ENCODE measurements at regions not wholly inside any gene's neighbourhood (a gene's known extent, or its start where the extent isn't known, plus 50 kb on each side); places are given as distances from the start of the nearest gene placed in this dataset.

GRCh38 chr21:38910390-38911067 is 104.8 kb downstream of the ETS2 start:
- TF ChIP-seq EZH2phosphoT487 (IDR thresholded peaks at IDR 0.05; ENCODE audit: borderline replicate concordance, low read length) = no peak
- TF ChIP-seq, protein P1, sequence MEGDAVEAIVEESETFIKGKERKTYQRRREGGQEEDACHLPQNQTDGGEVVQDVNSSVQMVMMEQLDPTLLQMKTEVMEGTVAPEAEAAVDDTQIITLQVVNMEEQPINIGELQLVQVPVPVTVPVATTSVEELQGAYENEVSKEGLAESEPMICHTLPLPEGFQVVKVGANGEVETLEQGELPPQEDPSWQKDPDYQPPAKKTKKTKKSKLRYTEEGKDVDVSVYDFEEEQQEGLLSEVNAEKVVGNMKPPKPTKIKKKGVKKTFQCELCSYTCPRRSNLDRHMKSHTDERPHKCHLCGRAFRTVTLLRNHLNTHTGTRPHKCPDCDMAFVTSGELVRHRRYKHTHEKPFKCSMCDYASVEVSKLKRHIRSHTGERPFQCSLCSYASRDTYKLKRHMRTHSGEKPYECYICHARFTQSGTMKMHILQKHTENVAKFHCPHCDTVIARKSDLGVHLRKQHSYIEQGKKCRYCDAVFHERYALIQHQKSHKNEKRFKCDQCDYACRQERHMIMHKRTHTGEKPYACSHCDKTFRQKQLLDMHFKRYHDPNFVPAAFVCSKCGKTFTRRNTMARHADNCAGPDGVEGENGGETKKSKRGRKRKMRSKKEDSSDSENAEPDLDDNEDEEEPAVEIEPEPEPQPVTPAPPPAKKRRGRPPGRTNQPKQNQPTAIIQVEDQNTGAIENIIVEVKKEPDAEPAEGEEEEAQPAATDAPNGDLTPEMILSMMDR (IDR thresholded peaks at IDR 0.05; ENCODE audit: low read depth, low read length, poor library complexity, severe bottlenecking) = no peak

GRCh38 chr21:38909929-38910328 is 104.2 kb downstream of the ETS2 start:
- Histone ChIP-seq H3K4me2 (ENCODE audit: low read length) (no peak overlapping the region), H3K36me3 (ENCODE audit: control insufficient read depth, low read length) (no peaks in the 10 kb centered on the region), H3K27me3 (ENCODE audit: control insufficient read depth, low read length) (no peaks in the 10 kb centered on the region), H4K20me1 (ENCODE audit: control insufficient read depth, insufficient read depth, low read depth, low read length) (no peaks in the 10 kb centered on the region), H3K4me3 (ENCODE audit: low read length) (no peak overlapping the region), H3K79me2 (ENCODE audit: control insufficient read depth, low read length) (no peaks in the 10 kb centered on the region), H3K9me3 (ENCODE audit: control insufficient read depth, insufficient read depth, low read length) (no peaks in the 10 kb centered on the region), H3K4me1 (ENCODE audit: control insufficient read depth, low read length) (no peaks in the 10 kb centered on the region), H3K9me2 (replicated peaks; ENCODE audit: control insufficient read depth, low read length) (no peaks in the 10 kb centered on the region), H3K27ac (ENCODE audit: low read depth, low read length) (no peak overlapping the region), H3F3A (ENCODE audit: control insufficient read depth, insufficient read depth) (no peaks in the 10 kb centered on the region; the same call in 1 of the 2 replicates)
- no peak for TF ChIP-seq EZH2phosphoT487 (IDR thresholded peaks at IDR 0.05; ENCODE audit: borderline replicate concordance, low read length)

More at GRCh38 chr21:38910390-38911067, 104.8 kb downstream of the ETS2 start:
- no peaks in the 10 kb centered on the region for H4K20me1 ChIP-seq (ENCODE audit: control insufficient read depth, insufficient read depth, low read depth, low read length)
- H3K4me2 ChIP-seq (ENCODE audit: low read length) = no peak overlapping the region
- H3K4me1 ChIP-seq (ENCODE audit: control insufficient read depth, low read length) = no peaks in the 10 kb centered on the region
- H3K27me3 ChIP-seq (ENCODE audit: control insufficient read depth, low read length) = no peaks in the 10 kb centered on the region
- H3K36me3 ChIP-seq (ENCODE audit: control insufficient read depth, low read length) = no peaks in the 10 kb centered on the region
- H3K9me2 ChIP-seq (replicated peaks; ENCODE audit: control insufficient read depth, low read length) = no peaks in the 10 kb centered on the region
- H3K4me3 ChIP-seq (ENCODE audit: low read length) = no peak overlapping the region
- H3K27ac ChIP-seq (ENCODE audit: low read depth, low read length) = no peak overlapping the region
- H3K9me3 ChIP-seq (ENCODE audit: control insufficient read depth, insufficient read depth, low read length) = no peaks in the 10 kb centered on the region
- H3F3A ChIP-seq (ENCODE audit: control insufficient read depth, insufficient read depth) = no peaks in the 10 kb centered on the region; the same call in 1 of the 2 replicates
- no peaks in the 10 kb centered on the region for H3K79me2 ChIP-seq (ENCODE audit: control insufficient read depth, low read length)

GRCh38 chr21:38909109-38909508 is 103.4 kb downstream of the ETS2 start:
- Histone ChIP-seq H3K4me2 (ENCODE audit: low read length) (no peak overlapping the region), H3K9me2 (replicated peaks; ENCODE audit: control insufficient read depth, low read length) (no peaks in the 10 kb centered on the region), H3K4me1 (ENCODE audit: control insufficient read depth, low read length) (0 out of 2 replicates have a peak, but pooled peaks cover 3% of the 10 kb centered on the region), H3K79me2 (ENCODE audit: control insufficient read depth, low read length) (no peaks in the 10 kb centered on the region), H3K27me3 (ENCODE audit: control insufficient read depth, low read length) (no peaks in the 10 kb centered on the region), H3K36me3 (ENCODE audit: control insufficient read depth, low read length) (no peaks in the 10 kb centered on the region), H4K20me1 (ENCODE audit: control insufficient read depth, insufficient read depth, low read depth, low read length) (no peaks in the 10 kb centered on the region), H3K9me3 (ENCODE audit: control insufficient read depth, insufficient read depth, low read length) (no peaks in the 10 kb centered on the region), H3K4me3 (ENCODE audit: low read length) (no peak overlapping the region), H3K27ac (ENCODE audit: low read depth, low read length) (no peak overlapping the region), H3F3A (ENCODE audit: control insufficient read depth, insufficient read depth) (no peaks in the 10 kb centered on the region; the same call in 1 of the 2 replicates)
- TF ChIP-seq EZH2phosphoT487 (IDR thresholded peaks at IDR 0.05; ENCODE audit: borderline replicate concordance, low read length) = no peak
- TF ChIP-seq, protein P1 (IDR thresholded peaks at IDR 0.05; ENCODE audit: low read depth, low read length, poor library complexity, severe bottlenecking) = no peak

DNA sequence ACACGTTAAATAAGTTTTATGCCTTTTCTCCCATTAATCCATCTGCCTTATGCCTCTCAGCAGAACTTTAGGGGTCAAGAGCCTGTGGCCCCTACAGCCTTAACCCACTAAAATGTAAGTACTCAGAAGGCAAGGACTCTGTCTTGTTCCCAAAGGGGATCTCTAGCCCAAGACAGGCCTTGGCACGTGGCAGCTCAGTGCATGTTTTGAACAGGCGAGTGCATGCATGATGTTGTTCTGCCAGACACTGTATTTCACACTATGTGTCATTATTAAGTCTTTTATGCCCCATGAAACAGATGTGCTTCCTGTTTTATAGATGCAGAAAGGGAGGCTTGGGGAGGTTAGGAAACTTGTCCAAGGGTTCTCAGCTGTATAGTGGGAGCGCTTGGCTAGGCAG is 102.8 kb downstream of the ETS2 start:
- H3K9me3 ChIP-seq (ENCODE audit: control insufficient read depth, insufficient read depth, low read length) = no peaks in the 10 kb centered on the region
- no peaks in the 10 kb centered on the region for H3K79me2 ChIP-seq (ENCODE audit: control insufficient read depth, low read length)
- H3K4me3 ChIP-seq (ENCODE audit: low read length) = no peak overlapping the region
- no peaks in the 10 kb centered on the region for H3K27me3 ChIP-seq (ENCODE audit: control insufficient read depth, low read length)
- no peak overlapping the region for H3K27ac ChIP-seq (ENCODE audit: low read depth, low read length)
- no peaks in the 10 kb centered on the region; the same call in 1 of the 2 replicates for H3F3A ChIP-seq (ENCODE audit: control insufficient read depth, insufficient read depth)
- H3K4me1 ChIP-seq (ENCODE audit: control insufficient read depth, low read length) = 0 out of 2 replicates have a peak, but pooled peaks cover 3% of the 10 kb centered on the region
- no peaks in the 10 kb centered on the region for H4K20me1 ChIP-seq (ENCODE audit: control insufficient read depth, insufficient read depth, low read depth, low read length)
- H3K36me3 ChIP-seq (ENCODE audit: control insufficient read depth, low read length) = no peaks in the 10 kb centered on the region
- H3K9me2 ChIP-seq (replicated peaks; ENCODE audit: control insufficient read depth, low read length) = no peaks in the 10 kb centered on the region
- TF ChIP-seq, protein P1 (IDR thresholded peaks at IDR 0.05; ENCODE audit: low read depth, low read length, poor library complexity, severe bottlenecking) = no peak
- no peak for TF ChIP-seq EZH2phosphoT487 (IDR thresholded peaks at IDR 0.05; ENCODE audit: borderline replicate concordance, low read length)
- H3K4me2 ChIP-seq (ENCODE audit: low read length) = no peak overlapping the region
